Liver (tissue), 8 donors: ENCODE measurements at regions not wholly inside any gene's neighbourhood (a gene's known extent, or its start where the extent isn't known, plus 50 kb on each side); places are given as distances from the start of the nearest gene placed in this dataset.

Experiments
- DNase-seq: peaks from one replicate; pipeline ENCODE4 v3.0.0-alpha.2; 2017; ENCODE audit warnings: low spot score
- H3K27ac ChIP-seq, 2 donors: one replicate each; pipeline ENCODE4 v1.7.0; 2013; ENCODE audit warnings: inconsistent platforms in 2 of 2, low read length in 2 of 2, control low read depth in 1 of 2, low read depth in 1 of 2, mild to moderate bottlenecking in 1 of 2
- H3K27me3 ChIP-seq, 4 donors: one replicate each; pipeline versions ENCODE4 v1.6.1 to v1.7.0; 2013; ENCODE audit warnings: low read length in 3 of 4, inconsistent platforms in 1 of 4, mild to moderate bottlenecking in 1 of 4, moderate library complexity in 1 of 4; ENCODE audit not compliant: control insufficient read depth in 4 of 4, insufficient read depth in 4 of 4
- H3K36me3 ChIP-seq, 4 donors: one replicate each; pipeline versions ENCODE4 v1.6.1 to v1.7.0; 2013; ENCODE audit warnings: low read length in 3 of 4, mild to moderate bottlenecking in 3 of 4, low read depth in 1 of 4, moderate library complexity in 1 of 4; ENCODE audit not compliant: control insufficient read depth in 4 of 4, insufficient read depth in 3 of 4
- H3K4me1 ChIP-seq, 4 donors: one replicate each; pipeline versions ENCODE4 v1.6.1 to v1.7.0; 2013; ENCODE audit warnings: low read length in 3 of 4, mild to moderate bottlenecking in 3 of 4, moderate library complexity in 1 of 4; ENCODE audit not compliant: control insufficient read depth in 4 of 4, insufficient read depth in 4 of 4
- H3K4me3 ChIP-seq, 3 donors: one replicate each; pipeline versions ENCODE4 v1.6.1 to v1.7.0; 2013; ENCODE audit warnings: low read length in 3 of 3, control low read depth in 1 of 3, low read depth in 1 of 3, mild to moderate bottlenecking in 1 of 3
- H3K9ac ChIP-seq, 2 donors: one replicate each; pipeline ENCODE4 v1.7.0; 2013; ENCODE audit warnings: low read length in 2 of 2, mild to moderate bottlenecking in 2 of 2, moderate library complexity in 2 of 2, control low read depth in 1 of 2, low read depth in 1 of 2
- H3K9me3 ChIP-seq, 4 donors: one replicate each; pipeline versions ENCODE4 v1.6.1 to v1.7.0; 2013; ENCODE audit warnings: low read length in 3 of 4; ENCODE audit not compliant: control insufficient read depth in 4 of 4
- ATF3 ChIP-seq: IDR thresholded peaks from 2 replicates; pipeline ENCODE4 v1.6.1; 2016; ENCODE audit warnings: antibody characterized with exemption
- FOXA2 ChIP-seq: IDR thresholded peaks from 2 replicates; pipeline ENCODE4 v1.6.1; 2016; ENCODE audit warnings: antibody characterized with exemption
- GABPA ChIP-seq, 2 donors: IDR thresholded peaks in 1 of 2; conservative IDR thresholded peaks in 1 of 2; 2 replicates each; pipeline ENCODE4 v1.6.1; 2016; ENCODE audit warnings: antibody characterized with exemption in 2 of 2, mild to moderate bottlenecking in 1 of 2, moderate library complexity in 1 of 2
- HNF4A ChIP-seq, 2 donors: conservative IDR thresholded peaks; 2 replicates each; pipeline ENCODE4 v1.6.1; 2016; ENCODE audit warnings: antibody characterized with exemption in 2 of 2, mild to moderate bottlenecking in 2 of 2
- HNF4G ChIP-seq: IDR thresholded peaks from 2 replicates; pipeline ENCODE4 v1.6.1; 2016; ENCODE audit warnings: antibody characterized with exemption
- JUND ChIP-seq, 2 donors: IDR thresholded peaks; 2 replicates each; pipeline ENCODE4 v1.6.1; 2016; ENCODE audit warnings: antibody characterized with exemption in 2 of 2
- NR2F2 ChIP-seq: IDR thresholded peaks from 2 replicates; pipeline ENCODE4 v1.6.1; 2016; ENCODE audit warnings: antibody characterized with exemption
- RAD21 ChIP-seq, 2 donors: IDR thresholded peaks; 2 replicates each; pipeline ENCODE4 v1.6.1; 2016; ENCODE audit warnings: antibody characterized with exemption in 2 of 2, mild to moderate bottlenecking in 2 of 2
- REST ChIP-seq: IDR thresholded peaks from 2 replicates; pipeline ENCODE4 v1.6.1; 2016; ENCODE audit warnings: antibody characterized with exemption, mild to moderate bottlenecking
- RXRA ChIP-seq, 2 donors: IDR thresholded peaks; 2 replicates each; pipeline ENCODE4 v1.6.1; 2017 to 2018; ENCODE audit warnings: antibody characterized with exemption in 2 of 2, mild to moderate bottlenecking in 1 of 2
- SP1 ChIP-seq: IDR thresholded peaks from 2 replicates; pipeline ENCODE4 v1.6.1; 2018; ENCODE audit warnings: antibody characterized with exemption, mild to moderate bottlenecking
- TAF1 ChIP-seq: conservative IDR thresholded peaks from 2 replicates; pipeline ENCODE4 v1.6.1; 2016; ENCODE audit warnings: antibody characterized with exemption, mild to moderate bottlenecking
- YY1 ChIP-seq: IDR thresholded peaks from 2 replicates; pipeline ENCODE4 v1.6.1; 2016; ENCODE audit warnings: antibody characterized with exemption, mild to moderate bottlenecking
- WGBS: extraction: QIAGEN DNeasy Blood & Tissue Kit; methylation state at CpG from one replicate; pipeline ENCODE4 v1.1.7; 2013; 5-methylcytosine and 5-hydroxymethylcytosine counted together
- TF ChIP-seq, protein P1 (sequence below): IDR thresholded peaks from 2 replicates; pipeline ENCODE4 v1.6.1; 2016; ENCODE audit warnings: antibody characterized with exemption
- TF ChIP-seq, protein P2 (sequence below): IDR thresholded peaks from 2 replicates; pipeline ENCODE4 v1.6.1; 2016; ENCODE audit warnings: antibody characterized with exemption
- TF ChIP-seq, protein P3 (sequence below): fragments of 150-350 bp; IDR thresholded peaks from 2 replicates; pipeline ENCODE4 v1.5.1; 2017; ENCODE audit warnings: improper control_type of control experiment, low read depth, low read length; ENCODE audit not compliant: missing input control
- donor health status: healthy.
- donor health status: healthy.
- donor health status: healthy.
- donor health status: healthy.
- donor health status: healthy.

GRCh38 chr6:1089859-1090258 lies 222.0 kb upstream of the FOXQ1 start:
- DNase-seq: no peak
- Histone ChIP-seq H3K4me1 (no peaks in the 10 kb centered on the region), H3K4me3 (no peak overlapping the region), H3K27ac (no peak overlapping the region), H3K9me3 (no peaks in the 10 kb centered on the region), H3K9ac (no peak overlapping the region), H3K27me3 (no peaks in the 10 kb centered on the region), H3K36me3 (no peaks in the 10 kb centered on the region)
- no peak for TF ChIP-seq GABPA (IDR thresholded peaks at IDR 0.05 in 1 of 2, conservative IDR thresholded peaks at IDR 0.05 in 1 of 2)
- no peak for TF ChIP-seq SP1
- no peak for TF ChIP-seq TAF1
- TF ChIP-seq, protein P1, sequence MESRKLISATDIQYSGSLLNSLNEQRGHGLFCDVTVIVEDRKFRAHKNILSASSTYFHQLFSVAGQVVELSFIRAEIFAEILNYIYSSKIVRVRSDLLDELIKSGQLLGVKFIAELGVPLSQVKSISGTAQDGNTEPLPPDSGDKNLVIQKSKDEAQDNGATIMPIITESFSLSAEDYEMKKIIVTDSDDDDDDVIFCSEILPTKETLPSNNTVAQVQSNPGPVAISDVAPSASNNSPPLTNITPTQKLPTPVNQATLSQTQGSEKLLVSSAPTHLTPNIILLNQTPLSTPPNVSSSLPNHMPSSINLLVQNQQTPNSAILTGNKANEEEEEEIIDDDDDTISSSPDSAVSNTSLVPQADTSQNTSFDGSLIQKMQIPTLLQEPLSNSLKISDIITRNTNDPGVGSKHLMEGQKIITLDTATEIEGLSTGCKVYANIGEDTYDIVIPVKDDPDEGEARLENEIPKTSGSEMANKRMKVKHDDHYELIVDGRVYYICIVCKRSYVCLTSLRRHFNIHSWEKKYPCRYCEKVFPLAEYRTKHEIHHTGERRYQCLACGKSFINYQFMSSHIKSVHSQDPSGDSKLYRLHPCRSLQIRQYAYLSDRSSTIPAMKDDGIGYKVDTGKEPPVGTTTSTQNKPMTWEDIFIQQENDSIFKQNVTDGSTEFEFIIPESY: no peak
- no peak for TF ChIP-seq YY1
- no peak for TF ChIP-seq ATF3
- TF ChIP-seq, protein P2, sequence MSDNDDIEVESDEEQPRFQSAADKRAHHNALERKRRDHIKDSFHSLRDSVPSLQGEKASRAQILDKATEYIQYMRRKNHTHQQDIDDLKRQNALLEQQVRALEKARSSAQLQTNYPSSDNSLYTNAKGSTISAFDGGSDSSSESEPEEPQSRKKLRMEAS: no peak
- TF ChIP-seq FOXA2: no peak
- no peak for TF ChIP-seq NR2F2
- TF ChIP-seq RAD21 (IDR thresholded peaks at IDR 0.05): no peak
- TF ChIP-seq HNF4A (conservative IDR thresholded peaks at IDR 0.05): no peak
- TF ChIP-seq REST: no peak
- TF ChIP-seq JUND (IDR thresholded peaks at IDR 0.05): no peak
- TF ChIP-seq, protein P3, sequence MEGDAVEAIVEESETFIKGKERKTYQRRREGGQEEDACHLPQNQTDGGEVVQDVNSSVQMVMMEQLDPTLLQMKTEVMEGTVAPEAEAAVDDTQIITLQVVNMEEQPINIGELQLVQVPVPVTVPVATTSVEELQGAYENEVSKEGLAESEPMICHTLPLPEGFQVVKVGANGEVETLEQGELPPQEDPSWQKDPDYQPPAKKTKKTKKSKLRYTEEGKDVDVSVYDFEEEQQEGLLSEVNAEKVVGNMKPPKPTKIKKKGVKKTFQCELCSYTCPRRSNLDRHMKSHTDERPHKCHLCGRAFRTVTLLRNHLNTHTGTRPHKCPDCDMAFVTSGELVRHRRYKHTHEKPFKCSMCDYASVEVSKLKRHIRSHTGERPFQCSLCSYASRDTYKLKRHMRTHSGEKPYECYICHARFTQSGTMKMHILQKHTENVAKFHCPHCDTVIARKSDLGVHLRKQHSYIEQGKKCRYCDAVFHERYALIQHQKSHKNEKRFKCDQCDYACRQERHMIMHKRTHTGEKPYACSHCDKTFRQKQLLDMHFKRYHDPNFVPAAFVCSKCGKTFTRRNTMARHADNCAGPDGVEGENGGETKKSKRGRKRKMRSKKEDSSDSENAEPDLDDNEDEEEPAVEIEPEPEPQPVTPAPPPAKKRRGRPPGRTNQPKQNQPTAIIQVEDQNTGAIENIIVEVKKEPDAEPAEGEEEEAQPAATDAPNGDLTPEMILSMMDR: no peak
- 86% methylated on average over 1 of the region's 1 CpG for WGBS

GRCh38 chr6:1088492-1089001 lies 223.4 kb upstream of the FOXQ1 start:
- TF ChIP-seq FOXA2 (no peak), YY1 (no peak), HNF4G (no peak), REST (no peak), RXRA (IDR thresholded peaks at IDR 0.05) (no peak), JUND (IDR thresholded peaks at IDR 0.05) (no peak), NR2F2 (no peak), SP1 (no peak), GABPA (IDR thresholded peaks at IDR 0.05 in 1 of 2, conservative IDR thresholded peaks at IDR 0.05 in 1 of 2) (no peak)
- TF ChIP-seq, protein P2: no peak
- TF ChIP-seq, protein P1: no peak
- no peak overlapping the region for H3K9ac ChIP-seq

More at GRCh38 chr6:1088492-1089001, 223.4 kb upstream of the FOXQ1 start:
- H3K36me3 ChIP-seq: no peaks in the 10 kb centered on the region
- no peaks in the 10 kb centered on the region for H3K9me3 ChIP-seq
- H3K4me3 ChIP-seq: no peak overlapping the region
- DNase-seq: no peak
- H3K27ac ChIP-seq: no peak overlapping the region
- H3K27me3 ChIP-seq: no peaks in the 10 kb centered on the region
- WGBS: 74% methylated on average over 5 of the region's 5 CpGs
- H3K4me1 ChIP-seq: no peaks in the 10 kb centered on the region
